ENCODE measurements at regions not wholly inside any gene's neighbourhood (a gene's known extent, or its start where the extent isn't known, plus 50 kb on each side); places are given as distances from the start of the nearest gene placed in this dataset.
"Not testable (repeated sequence)": the region's sequence is repeated elsewhere in the genome, so short reads cannot be mapped to it uniquely, and the experiment has no call there.

DNA sequence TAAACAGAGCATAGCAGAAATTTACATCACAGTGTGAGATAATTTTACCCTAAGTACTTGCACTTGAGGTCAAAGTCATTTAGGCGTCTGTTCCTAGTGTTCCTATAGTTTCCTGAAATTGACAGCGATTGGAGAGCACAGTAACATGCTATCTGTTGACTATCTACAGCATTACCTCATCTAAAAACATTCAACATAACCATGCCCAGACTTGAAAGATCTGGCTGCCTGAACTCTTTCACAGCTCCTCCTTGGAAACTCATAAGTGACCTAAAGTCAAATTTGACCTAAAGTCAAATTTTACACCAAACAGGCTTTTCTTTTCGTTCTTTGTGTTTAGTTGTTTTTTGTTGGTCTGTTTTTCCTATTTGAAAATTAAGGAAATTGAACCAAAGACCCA lies 233.8 kb upstream of the UBASH3B start:
- Histone ChIP-seq H3K36me3 (no peaks in the 10 kb centered on the region), H3K9ac (no peak overlapping the region), H3K27me3 (no peaks in the 10 kb centered on the region), H3K9me3 (replicated peaks in 1 of 11) (no peaks in the 10 kb centered on the region; a peak in 1 of 22 replicates), H3K4me1 (no peaks in the 10 kb centered on the region), H3K4me3 (no peak overlapping the region), H4K20me1 (no peaks in the 10 kb centered on the region), H3K4me2 (no peak overlapping the region), H3K27ac (no peak overlapping the region)
- TF ChIP-seq Cebpa-rat (IDR thresholded peaks at IDR 0.05), result no peak

DNA sequence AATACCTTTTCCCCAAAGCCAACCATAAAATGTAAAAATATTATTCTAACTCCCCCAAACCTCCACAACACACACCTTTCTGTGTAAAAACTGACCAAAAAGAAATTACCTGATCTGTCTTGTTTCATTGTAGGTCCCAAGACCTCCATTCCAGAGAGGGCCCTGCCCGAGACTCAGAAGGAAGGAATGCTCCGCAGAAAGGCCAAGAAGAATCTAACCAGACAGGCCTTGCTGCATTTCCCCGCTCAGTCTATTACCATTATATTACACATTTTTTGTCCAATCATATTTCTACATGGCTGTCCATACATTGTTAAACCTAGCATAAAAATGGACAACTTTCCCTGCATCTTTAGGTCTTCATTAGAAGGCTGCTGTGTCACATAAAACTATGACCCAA lies 237.5 kb upstream of the UBASH3B start:
- Histone ChIP-seq H3K4me2 (no peak overlapping the region), H3K4me1 (no peaks in the 10 kb centered on the region), H3K27me3 (no peaks in the 10 kb centered on the region), H3K4me3 (no peak overlapping the region), H3K9ac (no peak overlapping the region), H3K27ac (no peak overlapping the region), H4K20me1 (no peaks in the 10 kb centered on the region), H3K36me3 (no peaks in the 10 kb centered on the region), H3K9me3 (replicated peaks in 1 of 11) (peaks cover 20 to 28% (median 23%) of the 10 kb centered on the region in 11 experiments)
- TF ChIP-seq Cebpa-rat (IDR thresholded peaks at IDR 0.05), result no peak

GRCh38 chr11:122414406-122415018 lies 241.0 kb upstream of the UBASH3B start:
- H3K36me3 ChIP-seq, result no peaks in the 10 kb centered on the region
- no peak overlapping the region for H3K4me3 ChIP-seq
- H3K27ac ChIP-seq, result no peak overlapping the region
- no peaks in the 10 kb centered on the region for H3K27me3 ChIP-seq
- no peak overlapping the region for H3K4me2 ChIP-seq
- no peaks in the 10 kb centered on the region for H3K4me1 ChIP-seq
- H3K9me3 ChIP-seq (replicated peaks in 1 of 11), result peaks cover 20 to 34% (median 23%) of the 10 kb centered on the region in 11 experiments
- no peak overlapping the region for H3K9ac ChIP-seq
- no peaks in the 10 kb centered on the region for H4K20me1 ChIP-seq
- TF ChIP-seq Cebpa-rat (IDR thresholded peaks at IDR 0.05), result no peak

GRCh38 chr11:122413677-122414076 lies 241.8 kb upstream of the UBASH3B start:
- TF ChIP-seq Cebpa-rat (IDR thresholded peaks at IDR 0.05), result no peak
- H3K4me3 ChIP-seq, result no peak overlapping the region

DNA sequence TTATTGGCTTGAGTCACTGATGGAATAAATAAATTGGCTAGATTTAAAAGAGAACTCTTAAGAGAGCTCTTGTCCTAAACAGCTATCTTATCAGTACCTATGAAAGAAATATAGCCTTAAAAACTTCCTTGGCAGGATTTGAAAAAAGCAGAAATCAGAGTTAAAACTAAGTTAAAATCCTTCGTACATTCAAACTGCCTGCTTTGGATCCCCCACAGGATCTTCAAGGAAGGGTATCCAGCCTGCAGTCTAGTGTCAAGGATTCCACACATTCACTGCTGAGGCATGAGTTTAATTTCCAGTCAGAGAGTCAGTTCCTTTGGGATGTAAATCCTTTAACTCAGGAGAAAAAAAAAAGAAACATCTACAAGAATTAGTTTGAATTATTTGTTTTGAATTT lies 242.9 kb upstream of the UBASH3B start:
- H3K4me2 ChIP-seq, result no peak overlapping the region
- H3K4me1 ChIP-seq, result no peaks in the 10 kb centered on the region
- H3K9ac ChIP-seq, result no peak overlapping the region
- H3K27ac ChIP-seq, result no peak overlapping the region
- no peaks in the 10 kb centered on the region for H3K27me3 ChIP-seq
- no peak for TF ChIP-seq Cebpa-rat (IDR thresholded peaks at IDR 0.05)
- no peaks in the 10 kb centered on the region for H3K36me3 ChIP-seq
- H3K4me3 ChIP-seq, result no peak overlapping the region
- no peaks in the 10 kb centered on the region for H4K20me1 ChIP-seq
- peaks cover 20 to 34% (median 23%) of the 10 kb centered on the region in 11 experiments for H3K9me3 ChIP-seq (replicated peaks in 1 of 11)

More at GRCh38 chr11:122413677-122414076, 241.8 kb upstream of the UBASH3B start:
- Histone ChIP-seq H3K9me3 (replicated peaks in 1 of 11) (peaks cover 20 to 34% (median 23%) of the 10 kb centered on the region in 11 experiments), H3K4me2 (no peak overlapping the region), H3K4me1 (no peaks in the 10 kb centered on the region), H3K27ac (no peak overlapping the region), H3K27me3 (no peaks in the 10 kb centered on the region), H4K20me1 (no peaks in the 10 kb centered on the region), H3K36me3 (no peaks in the 10 kb centered on the region), H3K9ac (no peak overlapping the region)

GRCh38 chr11:122406466-122406865 lies 249.1 kb upstream of the UBASH3B start:
- H3K4me2 ChIP-seq, result no peak overlapping the region
- H3K4me3 ChIP-seq, result no peak overlapping the region
- H3K9ac ChIP-seq, result no peak overlapping the region
- no peaks in the 10 kb centered on the region for H3K9me3 ChIP-seq (replicated peaks in 1 of 11)
- H3K27me3 ChIP-seq, result no peaks in the 10 kb centered on the region
- no peak overlapping the region for H3K27ac ChIP-seq
- no peaks in the 10 kb centered on the region for H3K36me3 ChIP-seq
- H4K20me1 ChIP-seq, result no peaks in the 10 kb centered on the region
- no peaks in the 10 kb centered on the region for H3K4me1 ChIP-seq
- TF ChIP-seq Cebpa-rat (IDR thresholded peaks at IDR 0.05), result no peak

DNA sequence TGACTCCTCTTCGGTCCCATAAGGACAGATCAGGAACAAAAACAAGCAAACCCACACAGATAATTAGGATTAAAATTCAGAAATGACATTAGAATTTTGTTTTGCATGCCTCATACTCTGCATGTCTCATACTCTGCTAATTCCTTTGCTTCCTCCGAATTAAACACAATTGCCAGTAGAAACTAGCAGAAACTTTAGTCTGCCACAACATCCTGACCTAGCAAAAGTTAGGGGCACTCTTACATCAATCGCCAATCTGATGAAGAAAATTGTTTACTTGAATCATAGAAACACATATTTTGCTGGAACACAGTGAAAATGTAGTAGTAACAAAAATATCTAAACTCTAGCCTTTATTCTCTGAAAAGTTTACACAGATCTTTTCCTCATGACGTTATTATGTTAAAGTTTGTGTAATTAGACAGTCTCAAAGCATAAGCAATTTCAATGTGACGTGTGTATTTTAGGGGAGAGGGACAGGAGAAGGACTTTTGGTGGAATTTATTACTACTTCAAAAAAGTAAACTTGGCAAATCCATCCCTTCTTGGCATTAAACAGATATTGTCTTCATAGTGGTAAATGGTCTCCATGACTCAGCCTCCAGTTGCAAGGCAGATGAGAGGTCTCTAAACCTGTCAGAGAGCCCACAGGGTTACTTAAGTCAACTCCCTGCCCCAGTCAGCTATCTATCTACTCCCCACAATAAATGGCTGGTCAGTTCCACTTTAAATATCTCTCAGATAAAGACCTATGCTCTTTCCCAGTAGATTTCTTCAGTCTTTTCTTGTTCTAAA lies 249.8 kb upstream of the UBASH3B start:
- Histone ChIP-seq H3K4me2 (no peak overlapping the region), H3K27ac (no peak overlapping the region), H3K4me1 (no peaks in the 10 kb centered on the region), H3K9me3 (replicated peaks in 1 of 11) (no peaks in the 10 kb centered on the region), H3K27me3 (no peaks in the 10 kb centered on the region), H3K36me3 (no peaks in the 10 kb centered on the region), H3K9ac (no peak overlapping the region), H4K20me1 (no peaks in the 10 kb centered on the region), H3K4me3 (no peak overlapping the region)
- TF ChIP-seq Cebpa-rat (IDR thresholded peaks at IDR 0.05), result no peak

- Histone ChIP-seq H3K4me2 (no peak overlapping the region), H3K9me3 (replicated peaks in 1 of 11) (no peaks in the 10 kb centered on the region), H3K27ac (no peak overlapping the region), H4K20me1 (no peaks in the 10 kb centered on the region), H3K27me3 (no peaks in the 10 kb centered on the region), H3K4me1 (no peaks in the 10 kb centered on the region), H3K4me3 (no peak overlapping the region), H3K9ac (no peak overlapping the region), H3K36me3 (no peaks in the 10 kb centered on the region)
- TF ChIP-seq Cebpa-rat (IDR thresholded peaks at IDR 0.05), result no peak
Measured at GRCh38 chr11:122404571-122404970, 251.0 kb upstream of the UBASH3B start.

DNA sequence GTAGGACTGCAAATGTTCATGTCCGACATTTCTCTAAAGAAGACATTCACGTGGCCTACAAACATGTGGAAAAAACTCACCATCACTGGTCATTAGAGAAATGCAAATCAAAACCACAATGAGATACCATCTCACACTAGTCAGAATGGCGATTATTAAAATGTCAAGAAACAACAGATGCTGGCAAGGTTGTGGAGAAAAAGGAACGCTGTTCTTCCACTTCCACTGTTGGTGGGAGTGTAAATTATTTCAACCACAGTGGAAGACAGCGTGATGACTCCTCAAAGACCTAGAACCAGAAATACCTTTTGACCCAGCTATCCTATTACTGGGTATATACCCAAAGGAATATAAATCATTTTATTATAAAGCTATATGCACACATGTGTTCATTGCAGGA lies 253.9 kb upstream of the UBASH3B start:
- H3K9ac ChIP-seq; H3K36me3 ChIP-seq; H3K4me2 ChIP-seq; H4K20me1 ChIP-seq; H3K4me1 ChIP-seq; H3K9me3 ChIP-seq (replicated peaks in 1 of 11); H3K27ac ChIP-seq; H3K4me3 ChIP-seq; H3K27me3 ChIP-seq: not testable (repeated sequence)

- Histone ChIP-seq H3K4me3 (no peak overlapping the region), H3K9ac (no peak overlapping the region), H3K4me2 (no peak overlapping the region), H4K20me1 (no peaks in the 10 kb centered on the region), H3K27ac (no peak overlapping the region), H3K36me3 (no peaks in the 10 kb centered on the region), H3K4me1 (no peaks in the 10 kb centered on the region), H3K9me3 (replicated peaks in 1 of 11) (no peaks in the 10 kb centered on the region), H3K27me3 (no peaks in the 10 kb centered on the region)
- TF ChIP-seq Cebpa-rat (IDR thresholded peaks at IDR 0.05), result no peak
Measured at GRCh38 chr11:122399375-122399774, 256.1 kb upstream of the UBASH3B start.
